SK-N-SH treated with all-trans-retinoic acid at 6 μM for 48 hours (cell line): ENCODE measurements at regions not wholly inside any gene's neighbourhood (a gene's known extent, or its start where the extent isn't known, plus 50 kb on each side); places are given as distances from the start of the nearest gene placed in this dataset.

ENCODE experiments used
- ARNTL ChIP-seq: fragments of 450-650 bp; formaldehyde crosslinking; IDR thresholded peaks from 2 replicates; pipeline ENCODE4 v1.5.0; 2020; ENCODE audit warnings: low read depth, mild to moderate bottlenecking, moderate library complexity, borderline replicate concordance
- BACH2 ChIP-seq: fragments of 250-450 bp; sonication (Bioruptor Pico); IDR thresholded peaks from 2 replicates; pipeline ENCODE4 v1.9.0; 2021; ENCODE audit warnings: mild to moderate bottlenecking, borderline replicate concordance
- POU6F1 ChIP-seq: fragments of 250-450 bp; sonication (Bioruptor Pico); IDR thresholded peaks from 2 replicates; pipeline ENCODE4 v1.8.0; 2021; ENCODE audit warnings: low read depth, mild to moderate bottlenecking, moderate library complexity, borderline replicate concordance
- RARB ChIP-seq: fragments of 250-450 bp; sonication (Bioruptor Pico); IDR thresholded peaks from 2 replicates; pipeline ENCODE4 v1.8.0; 2021; ENCODE audit warnings: mild to moderate bottlenecking, moderate library complexity
- TCF4 ChIP-seq: fragments of 250-450 bp; sonication (Bioruptor Pico); IDR thresholded peaks from 2 replicates; pipeline ENCODE4 v1.8.0; 2021; ENCODE audit warnings: mild to moderate bottlenecking, moderate library complexity, borderline replicate concordance
- TOX ChIP-seq: fragments of 250-450 bp; sonication (Bioruptor Pico); IDR thresholded peaks from 2 replicates; pipeline ENCODE4 v1.8.0; 2021; ENCODE audit warnings: mild to moderate bottlenecking, moderate library complexity, borderline replicate concordance
- ZC3H10 ChIP-seq: fragments of 250-450 bp; sonication (Bioruptor Pico); IDR thresholded peaks from 2 replicates; pipeline ENCODE4 v1.5.1; 2021; ENCODE audit warnings: mild to moderate bottlenecking, moderate library complexity
- ZFP3 ChIP-seq: fragments of 250-450 bp; sonication (Bioruptor Pico); IDR thresholded peaks from 2 replicates; pipeline ENCODE4 v1.5.0; 2020; ENCODE audit warnings: mild to moderate bottlenecking, moderate library complexity
- ZFP30 ChIP-seq: fragments of 450-650 bp; formaldehyde crosslinking; IDR thresholded peaks from 2 replicates; pipeline ENCODE4 v1.5.0; 2022; ENCODE audit warnings: mild to moderate bottlenecking, moderate library complexity
- ZNF565 ChIP-seq: fragments of 450-650 bp; formaldehyde crosslinking; conservative IDR thresholded peaks from 2 replicates; pipeline ENCODE4 v1.5.0; 2020; ENCODE audit warnings: low read depth, mild to moderate bottlenecking, moderate library complexity
- ZNF70 ChIP-seq: fragments of 450-650 bp; formaldehyde crosslinking; IDR thresholded peaks from 2 replicates; pipeline ENCODE4 v1.5.0; 2020; ENCODE audit warnings: mild to moderate bottlenecking, moderate library complexity
- TF ChIP-seq, protein P1 (sequence below): fragments of 250-450 bp; sonication (Bioruptor Pico); IDR thresholded peaks from 2 replicates; pipeline ENCODE4 v1.8.0; 2020; ENCODE audit warnings: mild to moderate bottlenecking, moderate library complexity, borderline replicate concordance

GRCh38 chr14:27012641-27013040, 414.8 kb upstream of the NOVA1 start:
- no peak for TF ChIP-seq POU6F1 (CRISPR knock-in tag)
- no peak for TF ChIP-seq TCF4 (CRISPR knock-in tag)
- TF ChIP-seq ARNTL = no peak
- no peak for TF ChIP-seq ZNF70 (CRISPR knock-in tag)
- TF ChIP-seq, protein P1, sequence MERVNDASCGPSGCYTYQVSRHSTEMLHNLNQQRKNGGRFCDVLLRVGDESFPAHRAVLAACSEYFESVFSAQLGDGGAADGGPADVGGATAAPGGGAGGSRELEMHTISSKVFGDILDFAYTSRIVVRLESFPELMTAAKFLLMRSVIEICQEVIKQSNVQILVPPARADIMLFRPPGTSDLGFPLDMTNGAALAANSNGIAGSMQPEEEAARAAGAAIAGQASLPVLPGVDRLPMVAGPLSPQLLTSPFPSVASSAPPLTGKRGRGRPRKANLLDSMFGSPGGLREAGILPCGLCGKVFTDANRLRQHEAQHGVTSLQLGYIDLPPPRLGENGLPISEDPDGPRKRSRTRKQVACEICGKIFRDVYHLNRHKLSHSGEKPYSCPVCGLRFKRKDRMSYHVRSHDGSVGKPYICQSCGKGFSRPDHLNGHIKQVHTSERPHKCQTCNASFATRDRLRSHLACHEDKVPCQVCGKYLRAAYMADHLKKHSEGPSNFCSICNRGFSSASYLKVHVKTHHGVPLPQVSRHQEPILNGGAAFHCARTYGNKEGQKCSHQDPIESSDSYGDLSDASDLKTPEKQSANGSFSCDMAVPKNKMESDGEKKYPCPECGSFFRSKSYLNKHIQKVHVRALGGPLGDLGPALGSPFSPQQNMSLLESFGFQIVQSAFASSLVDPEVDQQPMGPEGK (CRISPR knock-in tag) = no peak
- TF ChIP-seq BACH2 (CRISPR knock-in tag) = no peak
- no peak for TF ChIP-seq ZC3H10 (CRISPR knock-in tag)
- no peak for TF ChIP-seq ZFP30 (CRISPR knock-in tag)
- TF ChIP-seq ZNF565 (CRISPR knock-in tag) = no peak
- TF ChIP-seq ZFP3 (CRISPR knock-in tag) = no peak
- no peak for TF ChIP-seq TOX (CRISPR knock-in tag)
- no peak for TF ChIP-seq RARB (CRISPR knock-in tag)
